HCT116 (cell line): ENCODE measurements at regions not wholly inside any gene's neighbourhood (a gene's known extent, or its start where the extent isn't known, plus 50 kb on each side); places are given as distances from the start of the nearest gene placed in this dataset.

Experiments used
- ATAC-seq: fragments of 200-7000 bp; cut with Tn5 transposase; 2 replicates; pipeline ENCODE4 v1.9.1; 2020; ENCODE audit warnings: mild to moderate bottlenecking, moderate library complexity
- BruUV-seq: library from RNA; stranded (reverse); fragments of 400-500 nt; replicated peaks from 2 replicates; lab custom pipeline; 2021; lab: Mats Ljungman, UMichigan
- CTCF ChIA-PET: fragments of 300-600 bp; sonication (Branson Sonifier 250); formaldehyde crosslinking; loops from one replicate; lab custom pipeline; 2021; ENCODE audit warnings: antibody characterized with exemption; lab: Charles Lee
- POLR2A ChIA-PET: fragments of 300-600, 350-600 bp; sonication (Branson Sonifier 250); formaldehyde crosslinking; loops from one replicate; lab custom pipeline; 2021; ENCODE audit warnings: antibody characterized with exemption; lab: Charles Lee
- RAD21 ChIA-PET, 2 experiments: fragments of 300-600 bp; sonication (Branson Sonifier 250); formaldehyde crosslinking; loops; one replicate each; lab custom pipeline; 2023; ENCODE audit warnings: low total read pairs in 2 of 2; ENCODE audit not compliant: uncharacterized antibody in 2 of 2, unreplicated experiment in 2 of 2, low non-redundant PET in 1 of 2; lab: Charles Lee
- DNase-seq: peaks from one replicate; pipeline ENCODE4 v3.0.0-alpha.2; 2010; ENCODE audit warnings: low read depth, low spot score
- H2AFZ ChIP-seq: fragments of 200-600 bp; shearing (Covaris generic), sonication (generic); 2 replicates; pipeline ENCODE4 v1.6.1; 2017; ENCODE audit warnings: low read depth, mixed run types, mixed read lengths, antibody characterized with exemption, low read length; ENCODE audit not compliant: poor library complexity, severe bottlenecking
- H3K27ac ChIP-seq: 2 replicates; pipeline ENCODE4 v1.5.1; 2012; ENCODE audit warnings: low read depth, low read length
- H3K27me3 ChIP-seq: fragments of 200-600 bp; sonication (generic); 2 replicates; pipeline ENCODE4 v1.6.1; 2016; ENCODE audit warnings: mixed run types, low read length, mixed read lengths; ENCODE audit not compliant: insufficient read depth
- H3K36me3 ChIP-seq, 2 experiments: fragments of 200-500 bp in 1 of 2; fragments of 200-600 bp in 1 of 2; sonication (Bioruptor generic) in 1 of 2; sonication (generic) in 1 of 2; 2 replicates each; pipeline versions ENCODE4 v1.5.1 to v1.6.1; 2014 to 2016; ENCODE audit warnings: low read length in 2 of 2, inconsistent platforms in 1 of 2, mixed read lengths in 1 of 2, mixed run types in 1 of 2; ENCODE audit not compliant: insufficient read depth in 2 of 2, control insufficient read depth in 1 of 2
- H3K4me1 ChIP-seq, 2 experiments: fragments of 200-600 bp in 1 of 2; sonication (generic) in 1 of 2; 2 replicates each; pipeline versions ENCODE4 v1.5.1 to v1.6.1; 2012 to 2017; ENCODE audit warnings: low read length in 2 of 2, inconsistent platforms in 1 of 2, mild to moderate bottlenecking in 1 of 2, mixed read lengths in 1 of 2, mixed run types in 1 of 2, moderate library complexity in 1 of 2; ENCODE audit not compliant: insufficient read depth in 2 of 2, control insufficient read depth in 1 of 2
- H3K4me2 ChIP-seq: fragments of 200-600 bp; sonication (generic); 2 replicates; pipeline ENCODE4 v1.6.1; 2017; ENCODE audit warnings: mixed run types, low read length, mixed read lengths
- H3K4me3 ChIP-seq, 2 experiments: fragments of 200-600 bp in 1 of 2; sonication (generic) in 1 of 2; replicated peaks in 1 of 2; 2 replicates each; pipeline ENCODE4 v1.5.1; 2011 to 2016; ENCODE audit warnings: low read length in 2 of 2, control low read depth in 1 of 2, low read depth in 1 of 2, mild to moderate bottlenecking in 1 of 2, mixed read lengths in 1 of 2, mixed run types in 1 of 2
- H3K79me2 ChIP-seq: fragments of 200-600 bp; sonication (generic); 2 replicates; pipeline ENCODE4 v1.6.1; 2017; ENCODE audit warnings: mild to moderate bottlenecking, mixed run types, low read length, moderate library complexity, mixed read lengths; ENCODE audit not compliant: insufficient read depth
- H3K9ac ChIP-seq: fragments of 200-600 bp; sonication (generic); 2 replicates; pipeline ENCODE4 v1.6.1; 2016; ENCODE audit warnings: low read length, mixed read lengths
- H3K9me2 ChIP-seq: fragments of 200-600 bp; sonication (generic), shearing (Covaris generic); 2 replicates; pipeline ENCODE4 v1.6.1; 2017; ENCODE audit warnings: mixed run types, mild to moderate bottlenecking, moderate library complexity; ENCODE audit not compliant: insufficient read depth
- H3K9me3 ChIP-seq, 2 experiments: fragments of 200-500 bp in 1 of 2; fragments of 200-600 bp in 1 of 2; sonication (Bioruptor generic) in 1 of 2; sonication (generic) in 1 of 2; 2 replicates each; pipeline ENCODE4 v1.6.1; 2014 to 2017; ENCODE audit warnings: low read length in 2 of 2, mixed read lengths in 2 of 2, inconsistent platforms in 1 of 2, low read depth in 1 of 2, mild to moderate bottlenecking in 1 of 2, mixed run types in 1 of 2, moderate library complexity in 1 of 2; ENCODE audit not compliant: control insufficient read depth in 1 of 2, insufficient read depth in 1 of 2
- H4K20me1 ChIP-seq: fragments of 200-600 bp; sonication (generic), shearing (Covaris generic); 2 replicates; pipeline ENCODE4 v1.6.1; 2017; ENCODE audit warnings: mixed run types, mild to moderate bottlenecking, moderate library complexity; ENCODE audit not compliant: insufficient read depth
- CBX3 ChIP-seq: IDR thresholded peaks from 2 replicates; pipeline ENCODE4 v1.6.1; 2012; ENCODE audit warnings: low read depth
- CEBPB ChIP-seq: IDR thresholded peaks from 2 replicates; pipeline ENCODE4 v1.6.1; 2012; ENCODE audit warnings: low read depth
- CTCF ChIP-seq, 3 experiments: fragments of 200-600 bp in 1 of 3; sonication (generic) in 1 of 3; IDR thresholded peaks in 2 of 3; conservative IDR thresholded peaks in 1 of 3; 2 replicates each; pipeline ENCODE4 v1.5.1; 2012 to 2017; ENCODE audit warnings: low read depth in 2 of 3, low read length in 2 of 3, antibody characterized with exemption in 1 of 3, borderline replicate concordance in 1 of 3, control low read depth in 1 of 3, mild to moderate bottlenecking in 1 of 3, mixed read lengths in 1 of 3, mixed run types in 1 of 3, moderate library complexity in 1 of 3; ENCODE audit not compliant: insufficient read depth in 1 of 3
- EGR1 ChIP-seq: IDR thresholded peaks from 2 replicates; pipeline ENCODE4 v1.6.1; 2012; ENCODE audit warnings: low read depth
- ELF1 ChIP-seq: IDR thresholded peaks from 2 replicates; pipeline ENCODE4 v1.6.1; 2012; ENCODE audit warnings: low read depth, borderline replicate concordance
- EZH2 ChIP-seq: fragments of 200-600 bp; sonication (generic); IDR thresholded peaks from 2 replicates; pipeline ENCODE4 v1.6.1; 2017; ENCODE audit warnings: antibody characterized with exemption, mixed run types
- FOSL1 ChIP-seq: IDR thresholded peaks from 2 replicates; pipeline ENCODE4 v1.6.1; 2012; ENCODE audit warnings: low read depth
- MAX ChIP-seq: IDR thresholded peaks from 2 replicates; pipeline ENCODE4 v1.6.1; 2012
- POLR2A ChIP-seq: IDR thresholded peaks from 2 replicates; pipeline ENCODE4 v1.7.0; 2011; ENCODE audit warnings: borderline replicate concordance; ENCODE audit not compliant: insufficient read depth, insufficient read length; ENCODE audit errors: extremely low read depth
- RAD21 ChIP-seq: IDR thresholded peaks from 2 replicates; pipeline ENCODE4 v1.6.1; 2012; ENCODE audit warnings: low read depth, mild to moderate bottlenecking
- SIN3A ChIP-seq: IDR thresholded peaks from 2 replicates; pipeline ENCODE4 v1.6.1; 2012; ENCODE audit warnings: low read depth
- SP1 ChIP-seq: IDR thresholded peaks from 2 replicates; pipeline ENCODE4 v1.6.1; 2012; ENCODE audit warnings: low read depth
- SRF ChIP-seq: IDR thresholded peaks from 2 replicates; pipeline ENCODE4 v1.6.1; 2012; ENCODE audit warnings: low read depth
- TCF7L2 ChIP-seq: IDR thresholded peaks from 2 replicates; pipeline ENCODE4 v1.7.0; 2011; ENCODE audit warnings: borderline replicate concordance, inconsistent platforms; ENCODE audit not compliant: insufficient read depth, insufficient read length; ENCODE audit errors: extremely low read depth
- YY1 ChIP-seq: IDR thresholded peaks from 2 replicates; pipeline ENCODE4 v1.6.1; 2011; ENCODE audit warnings: low read length, low read depth, moderate library complexity, mild to moderate bottlenecking; ENCODE audit not compliant: insufficient replicate concordance; ENCODE audit errors: extremely low read depth
- ZNF274 ChIP-seq: fragments of 200-500 bp; sonication (Bioruptor generic); IDR thresholded peaks from 2 replicates; pipeline ENCODE4 v1.6.1; 2014; ENCODE audit warnings: mild to moderate bottlenecking, low read depth, low read length, inconsistent platforms
- intact Hi-C: fragments of 100-400 bp; cut with micrococcal nuclease; formaldehyde crosslinking; loops from 2 replicates; pipeline ENCODE4 v1.10.0; 2022

- TF ChIP-seq TCF7L2: no peak
- no peak for TF ChIP-seq CEBPB
- TF ChIP-seq CBX3: no peak
- TF ChIP-seq EGR1: no peak
- no peak for TF ChIP-seq CTCF (IDR thresholded peaks at IDR 0.05 in 2 of 3, conservative IDR thresholded peaks at IDR 0.05 in 1 of 3; ENCODE audit: borderline replicate concordance in 1 of 3, insufficient read depth in 1 of 3, low read depth in 2 of 3, low read length in 2 of 3)
Observed at GRCh38 chr1:239317948-239318347, 68.4 kb upstream of the CHRM3 start (continued).

GRCh38 chr1:239315631-239316217 is 70.6 kb upstream of the CHRM3 start:
- Histone ChIP-seq H3K36me3 (no peaks in the 10 kb centered on the region), H3K4me2 (no peak overlapping the region), H3K9ac (no peak overlapping the region), H3K27ac (no peak overlapping the region), H4K20me1 (no peaks in the 10 kb centered on the region), H3K4me3 (no peak overlapping the region), H3K9me2 (no peaks in the 10 kb centered on the region), H3K27me3 (no peaks in the 10 kb centered on the region), H2AFZ (no peak overlapping the region), H3K79me2 (no peaks in the 10 kb centered on the region), H3K9me3 (peaks cover 3 to 10% of the 10 kb centered on the region in 2 experiments; a peak in 2 of 4 replicates), H3K4me1 (no peaks in the 10 kb centered on the region)
- BruUV-seq: no TSS peak
- POLR2A ChIA-PET: no interaction called here
- CTCF ChIA-PET: no interaction called here
- no peak for ATAC-seq
- intact Hi-C loops: no loop called here
- RAD21 ChIA-PET: no interaction called here
- no peak for TF ChIP-seq CBX3
- TF ChIP-seq MAX: no peak
- TF ChIP-seq YY1: no peak
- no peak for TF ChIP-seq TCF7L2
- no peak for TF ChIP-seq EZH2
- no peak for TF ChIP-seq EGR1
- no peak for TF ChIP-seq CEBPB
- TF ChIP-seq SP1: no peak
- TF ChIP-seq SRF: no peak
- no peak for TF ChIP-seq ZNF274
- no peak for TF ChIP-seq ELF1
- TF ChIP-seq RAD21: no peak
- TF ChIP-seq FOSL1: no peak
- no peak for TF ChIP-seq SIN3A
- no peak for TF ChIP-seq POLR2A
- DNase-seq: no peak
